HEK293 (cell line): ENCODE measurements at regions not wholly inside any gene's neighbourhood (a gene's known extent, or its start where the extent isn't known, plus 50 kb on each side); places are given as distances from the start of the nearest gene placed in this dataset.

Experiments
- CTCF ChIA-PET: fragments of 350-600 bp; formaldehyde crosslinking; extraction: SDS; loops from one replicate; lab custom pipeline; 2021; ENCODE audit warnings: antibody characterized with exemption; lab: Yijun Ruan, JAX
- POLR2A ChIA-PET: fragments of 300-600 bp; formaldehyde crosslinking; extraction: SDS; loops from one replicate; lab custom pipeline; 2020; ENCODE audit warnings: antibody characterized with exemption, inconsistent platforms; lab: Yijun Ruan, JAX
- H3K27ac ChIP-seq: fragments of 200-500 bp; sonication (Bioruptor generic); 2 replicates; pipeline ENCODE4 v1.5.1; 2014; ENCODE audit warnings: low read depth, low read length, control low read depth, inconsistent platforms; ENCODE audit errors: extremely low read depth
- H3K36me3 ChIP-seq, 2 experiments: fragments of 200-500 bp in 1 of 2; sonication (Bioruptor generic) in 1 of 2; 1 replicate in 1 of 2; 2 replicates in 1 of 2; pipeline ENCODE4 v1.5.1; 2014 to 2017; ENCODE audit warnings: inconsistent platforms in 2 of 2, low read length in 2 of 2; ENCODE audit not compliant: control insufficient read depth in 2 of 2, insufficient read depth in 1 of 2
- H3K4me1 ChIP-seq: fragments of 200-500 bp; sonication (Bioruptor generic); 2 replicates; pipeline ENCODE4 v1.5.1; 2014; ENCODE audit warnings: mild to moderate bottlenecking, low read length, inconsistent platforms; ENCODE audit not compliant: control insufficient read depth, insufficient read depth
- H3K4me3 ChIP-seq: 2 replicates; pipeline ENCODE4 v1.5.1; 2011; ENCODE audit warnings: low read depth, mild to moderate bottlenecking, control low read depth, low read length, moderate library complexity
- H3K9me3 ChIP-seq: fragments of 200-500 bp; sonication (Bioruptor generic); 2 replicates; pipeline ENCODE4 v1.5.1; 2014; ENCODE audit warnings: low read depth, low read length, inconsistent platforms; ENCODE audit not compliant: control insufficient read depth, insufficient read depth
- HOXA7 ChIP-seq: sonication (generic); formaldehyde crosslinking; IDR thresholded peaks from 2 replicates; pipeline ENCODE4 v1.8.1; 2022; ENCODE audit warnings: missing genetic modification reagents, borderline replicate concordance
- KLF8 ChIP-seq: fragments of 450-650 bp; formaldehyde crosslinking; IDR thresholded peaks from 2 replicates; pipeline ENCODE4 v1.5.1; 2016; ENCODE audit warnings: missing biosample characterization, missing genetic modification characterization
- SETDB1 ChIP-seq: IDR thresholded peaks from one replicate; pipeline ENCODE4 v1.6.1; 2017; ENCODE audit warnings: mild to moderate bottlenecking, low read length, moderate library complexity, mixed read lengths; ENCODE audit not compliant: insufficient read length
- SP3 ChIP-seq: fragments of 450-650 bp; formaldehyde crosslinking; IDR thresholded peaks from 2 replicates; pipeline ENCODE4 v1.5.1; 2016; ENCODE audit warnings: missing biosample characterization, missing genetic modification characterization
- ZBTB1 ChIP-seq: fragments of 450-650 bp; formaldehyde crosslinking; IDR thresholded peaks from 2 replicates; pipeline ENCODE4 v1.5.1; 2016; ENCODE audit warnings: missing biosample characterization, missing genetic modification characterization
- ZBTB7A ChIP-seq: fragments of 450-650 bp; formaldehyde crosslinking; IDR thresholded peaks from 2 replicates; pipeline ENCODE4 v1.5.1; 2016; ENCODE audit warnings: low read depth, missing biosample characterization, missing genetic modification characterization
- ZIC2 ChIP-seq: fragments of 450-650 bp; formaldehyde crosslinking; IDR thresholded peaks from 2 replicates; pipeline ENCODE4 v1.5.1; 2016; ENCODE audit warnings: missing biosample characterization, missing genetic modification characterization
- ZNF140 ChIP-seq: fragments of 450-650 bp; formaldehyde crosslinking; IDR thresholded peaks from 2 replicates; pipeline ENCODE4 v1.5.1; 2016; ENCODE audit warnings: missing biosample characterization, missing genetic modification characterization
- ZNF16 ChIP-seq: fragments of 450-650 bp; formaldehyde crosslinking; IDR thresholded peaks from 2 replicates; pipeline ENCODE4 v1.5.1; 2016; ENCODE audit warnings: low read depth, missing biosample characterization, missing genetic modification characterization
- ZNF366 ChIP-seq: fragments of 450-650 bp; formaldehyde crosslinking; conservative IDR thresholded peaks from 2 replicates; pipeline ENCODE4 v1.5.1; 2016; ENCODE audit warnings: missing biosample characterization, missing genetic modification characterization
- ZNF558 ChIP-seq: fragments of 450-650 bp; formaldehyde crosslinking; IDR thresholded peaks from 2 replicates; pipeline ENCODE4 v1.5.1; 2016; ENCODE audit warnings: missing biosample characterization, missing genetic modification characterization
- ZNF707 ChIP-seq: fragments of 450-650 bp; formaldehyde crosslinking; IDR thresholded peaks from 2 replicates; pipeline ENCODE4 v1.5.1; 2016; ENCODE audit warnings: missing biosample characterization, missing genetic modification characterization
- ZNF785 ChIP-seq: fragments of 450-650 bp; formaldehyde crosslinking; IDR thresholded peaks from 2 replicates; pipeline ENCODE4 v1.5.1; 2016; ENCODE audit warnings: missing biosample characterization, missing genetic modification characterization
- TF ChIP-seq, protein P1 (sequence below): fragments of 450-650 bp; formaldehyde crosslinking; IDR thresholded peaks from 2 replicates; pipeline ENCODE4 v1.5.1; 2017; ENCODE audit warnings: missing biosample characterization, missing genetic modification characterization
- TF ChIP-seq, protein P2 (sequence below): fragments of 450-650 bp; IDR thresholded peaks from 2 replicates; pipeline ENCODE4 v1.5.1; 2018; ENCODE audit warnings: missing biosample characterization, missing genetic modification characterization
- TF ChIP-seq, protein P3 (sequence below): fragments of 450-650 bp; formaldehyde crosslinking; IDR thresholded peaks from 2 replicates; pipeline ENCODE4 v1.5.1; 2016; ENCODE audit warnings: missing biosample characterization, missing genetic modification characterization

DNA sequence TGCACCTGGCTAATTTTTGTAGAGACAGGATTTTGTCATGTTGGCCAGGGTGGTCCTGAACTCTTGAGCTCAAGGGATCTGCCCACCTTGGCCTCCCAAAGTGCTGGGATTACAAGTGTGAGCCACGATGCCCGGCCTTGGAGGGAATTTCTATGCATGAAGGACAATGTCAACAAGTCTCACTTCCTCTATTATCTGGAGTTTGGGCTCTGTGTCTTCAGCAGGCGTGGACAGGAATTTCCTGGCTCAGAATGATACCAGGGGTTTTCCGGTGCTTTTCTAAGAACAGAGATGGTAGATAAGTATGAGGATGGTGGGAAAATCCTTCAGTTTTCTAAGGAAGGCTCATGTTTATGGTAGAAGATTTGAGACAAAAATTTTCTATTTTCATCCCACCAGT, 75.0 kb upstream of the CCDC60 start (continued):
- TF ChIP-seq, protein P1, sequence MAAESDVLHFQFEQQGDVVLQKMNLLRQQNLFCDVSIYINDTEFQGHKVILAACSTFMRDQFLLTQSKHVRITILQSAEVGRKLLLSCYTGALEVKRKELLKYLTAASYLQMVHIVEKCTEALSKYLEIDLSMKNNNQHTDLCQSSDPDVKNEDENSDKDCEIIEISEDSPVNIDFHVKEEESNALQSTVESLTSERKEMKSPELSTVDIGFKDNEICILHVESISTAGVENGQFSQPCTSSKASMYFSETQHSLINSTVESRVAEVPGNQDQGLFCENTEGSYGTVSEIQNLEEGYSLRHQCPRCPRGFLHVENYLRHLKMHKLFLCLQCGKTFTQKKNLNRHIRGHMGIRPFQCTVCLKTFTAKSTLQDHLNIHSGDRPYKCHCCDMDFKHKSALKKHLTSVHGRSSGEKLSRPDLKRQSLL = no peak

DNA sequence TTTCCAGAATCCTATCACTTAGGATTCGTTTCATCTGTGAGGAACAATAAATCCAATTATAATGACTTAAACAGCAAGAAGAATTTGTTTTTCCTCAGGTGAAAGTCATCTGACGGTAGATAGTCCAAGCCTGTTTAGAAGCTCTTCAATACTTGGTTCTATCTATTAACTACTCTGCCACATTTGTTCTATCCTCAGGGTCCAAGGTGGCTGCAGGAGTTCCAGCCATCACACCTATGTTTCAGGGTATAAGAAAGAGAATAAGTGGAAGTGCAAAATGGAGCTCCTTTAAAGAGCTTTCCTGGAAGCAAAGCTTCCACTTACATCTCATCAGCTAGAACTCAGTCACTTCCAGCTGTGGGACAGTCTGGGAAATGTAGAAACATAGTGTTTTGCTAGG, 72.1 kb upstream of the CCDC60 start:
- no peak for TF ChIP-seq KLF8
- peak; percentile 31 for TF ChIP-seq SETDB1
- ChIA-PET POLR2A (no interaction called here), CTCF (no interaction called here)
- no peaks in the 10 kb centered on the region for H3K9me3 ChIP-seq
- no peaks in the 10 kb centered on the region for H3K4me1 ChIP-seq
- no peak overlapping the region for H3K27ac ChIP-seq
- H3K36me3 ChIP-seq = no peaks in the 10 kb centered on the region
- no peak overlapping the region for H3K4me3 ChIP-seq

GRCh38 chr12:119263466-119263865, 71.1 kb upstream of the CCDC60 start:
- ChIA-PET CTCF (interaction anchor here (0.6 to 0.7 kb wide), 2 partner anchors 17 to 564 kb away, joined by 5 read pairs; no protein-coding TSS in a partner anchor), POLR2A (no interaction called here)
- H3K9me3 ChIP-seq = no peaks in the 10 kb centered on the region

GRCh38 chr12:119266963-119267362, 67.6 kb upstream of the CCDC60 start:
- ChIA-PET CTCF (no interaction called here), POLR2A (no interaction called here)
- Histone ChIP-seq H3K4me1 (no peaks in the 10 kb centered on the region), H3K9me3 (no peaks in the 10 kb centered on the region), H3K27ac (no peak overlapping the region), H3K4me3 (no peak overlapping the region), H3K36me3 (no peaks in the 10 kb centered on the region)
- TF ChIP-seq, protein P2, sequence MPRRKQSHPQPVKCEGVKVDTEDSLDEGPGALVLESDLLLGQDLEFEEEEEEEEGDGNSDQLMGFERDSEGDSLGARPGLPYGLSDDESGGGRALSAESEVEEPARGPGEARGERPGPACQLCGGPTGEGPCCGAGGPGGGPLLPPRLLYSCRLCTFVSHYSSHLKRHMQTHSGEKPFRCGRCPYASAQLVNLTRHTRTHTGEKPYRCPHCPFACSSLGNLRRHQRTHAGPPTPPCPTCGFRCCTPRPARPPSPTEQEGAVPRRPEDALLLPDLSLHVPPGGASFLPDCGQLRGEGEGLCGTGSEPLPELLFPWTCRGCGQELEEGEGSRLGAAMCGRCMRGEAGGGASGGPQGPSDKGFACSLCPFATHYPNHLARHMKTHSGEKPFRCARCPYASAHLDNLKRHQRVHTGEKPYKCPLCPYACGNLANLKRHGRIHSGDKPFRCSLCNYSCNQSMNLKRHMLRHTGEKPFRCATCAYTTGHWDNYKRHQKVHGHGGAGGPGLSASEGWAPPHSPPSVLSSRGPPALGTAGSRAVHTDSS (tag by site-specific recombination) = no peak
- TF ChIP-seq SP3 (tag by site-specific recombination) = no peak
- no peak for TF ChIP-seq HOXA7 (CRISPR knock-in tag)
- no peak for TF ChIP-seq ZNF785 (tag by site-specific recombination)
- TF ChIP-seq, protein P3, sequence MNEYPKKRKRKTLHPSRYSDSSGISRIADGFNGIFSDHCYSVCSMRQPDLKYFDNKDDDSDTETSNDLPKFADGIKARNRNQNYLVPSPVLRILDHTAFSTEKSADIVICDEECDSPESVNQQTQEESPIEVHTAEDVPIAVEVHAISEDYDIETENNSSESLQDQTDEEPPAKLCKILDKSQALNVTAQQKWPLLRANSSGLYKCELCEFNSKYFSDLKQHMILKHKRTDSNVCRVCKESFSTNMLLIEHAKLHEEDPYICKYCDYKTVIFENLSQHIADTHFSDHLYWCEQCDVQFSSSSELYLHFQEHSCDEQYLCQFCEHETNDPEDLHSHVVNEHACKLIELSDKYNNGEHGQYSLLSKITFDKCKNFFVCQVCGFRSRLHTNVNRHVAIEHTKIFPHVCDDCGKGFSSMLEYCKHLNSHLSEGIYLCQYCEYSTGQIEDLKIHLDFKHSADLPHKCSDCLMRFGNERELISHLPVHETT (tag by site-specific recombination) = no peak
- no peak for TF ChIP-seq ZNF707 (tag by site-specific recombination)
- TF ChIP-seq ZNF558 (tag by site-specific recombination) = no peak
- TF ChIP-seq ZBTB7A (tag by site-specific recombination) = no peak
- TF ChIP-seq ZNF16 (tag by site-specific recombination) = no peak
- no peak for TF ChIP-seq ZIC2 (tag by site-specific recombination)
- TF ChIP-seq ZNF366 (tag by site-specific recombination) = no peak

More at GRCh38 chr12:119263466-119263865, 71.1 kb upstream of the CCDC60 start:
- Histone ChIP-seq H3K27ac (no peak overlapping the region), H3K4me3 (no peak overlapping the region), H3K4me1 (no peaks in the 10 kb centered on the region), H3K36me3 (no peaks in the 10 kb centered on the region)
- TF ChIP-seq ZNF140 (tag by site-specific recombination) (no peak), ZBTB1 (no peak)
